22Rv1 (cell line): ENCODE measurements at regions not wholly inside any gene's neighbourhood (a gene's known extent, or its start where the extent isn't known, plus 50 kb on each side); places are given as distances from the start of the nearest gene placed in this dataset.

Source experiments
- CTCF ChIP-seq: fragments of 450-650 bp; IDR thresholded peaks from 2 replicates; pipeline ENCODE4 v1.5.1; 2017; ENCODE audit warnings: mild to moderate bottlenecking
- ZFX ChIP-seq: fragments of 450-650 bp; IDR thresholded peaks from 2 replicates; pipeline ENCODE4 v1.6.1; 2017; ENCODE audit warnings: antibody characterized with exemption, borderline replicate concordance

GRCh38 chr15:39022532-39023305, 458.1 kb upstream of the RASGRP1 start:
- TF ChIP-seq CTCF = no peak
- TF ChIP-seq ZFX = no peak
